Glutamatergic neuron (in vitro differentiated cells): ENCODE measurements at regions not wholly inside any gene's neighbourhood (a gene's known extent, or its start where the extent isn't known, plus 50 kb on each side); places are given as distances from the start of the nearest gene placed in this dataset.

Source experiments
- DNase-seq: peaks from one replicate; pipeline ENCODE4 v3.0.0; 2022
- H3K27ac Mint-ChIP-seq: one replicate; pipeline ENCODE4 v1.8.0; 2020; ENCODE audit warnings: mild to moderate bottlenecking, mixed read lengths, inconsistent platforms; ENCODE audit not compliant: unreplicated experiment
- H3K27me3 Mint-ChIP-seq: one replicate; pipeline ENCODE4 v1.8.0; 2020; ENCODE audit warnings: mild to moderate bottlenecking, moderate library complexity, mixed read lengths, inconsistent platforms; ENCODE audit not compliant: unreplicated experiment
- H3K36me3 Mint-ChIP-seq: one replicate; pipeline ENCODE4 v1.8.0; 2020; ENCODE audit warnings: mild to moderate bottlenecking, mixed read lengths, inconsistent platforms; ENCODE audit not compliant: unreplicated experiment
- H3K4me1 Mint-ChIP-seq: one replicate; pipeline ENCODE4 v1.8.0; 2020; ENCODE audit warnings: mild to moderate bottlenecking, low read depth, mixed read lengths, inconsistent platforms; ENCODE audit not compliant: unreplicated experiment
- H3K4me3 Mint-ChIP-seq: one replicate; pipeline ENCODE4 v1.8.0; 2020; ENCODE audit warnings: mild to moderate bottlenecking, mixed read lengths, inconsistent platforms; ENCODE audit not compliant: unreplicated experiment
- H3K9me3 Mint-ChIP-seq: one replicate; pipeline ENCODE4 v1.8.0; 2020; ENCODE audit warnings: mild to moderate bottlenecking, moderate library complexity, mixed read lengths, inconsistent platforms; ENCODE audit not compliant: unreplicated experiment
- CTCF ChIP-seq: fragments of 200-600 bp; sonication (generic); IDR thresholded peaks from one replicate; pipeline ENCODE4 v1.5.0; 2021; ENCODE audit not compliant: partially characterized antibody, unreplicated experiment

GRCh38 chr11:134743820-134744195 lies 331.8 kb upstream of the B3GAT1 start:
- H3K9me3 Mint-ChIP-seq = peaks cover 3% of the 10 kb centered on the region
- no peak for DNase-seq

GRCh38 chr11:134742956-134743819 lies 331.1 kb upstream of the B3GAT1 start:
- DNase-seq = no peak
- Mint-ChIP-seq H3K9me3 (peaks cover under 1% of the 10 kb centered on the region), H3K27ac (no peak overlapping the region), H3K4me3 (peak overlapping the region; percentile 10), H3K27me3 (no peaks in the 10 kb centered on the region), H3K36me3 (peaks cover 12% of the 10 kb centered on the region), H3K4me1 (peaks cover 9% of the 10 kb centered on the region)
- TF ChIP-seq CTCF = no peak

More at GRCh38 chr11:134743820-134744195, 331.8 kb upstream of the B3GAT1 start:
- H3K36me3 Mint-ChIP-seq = peaks cover 12% of the 10 kb centered on the region
- no peak for TF ChIP-seq CTCF
- H3K27me3 Mint-ChIP-seq = no peaks in the 10 kb centered on the region
- peaks cover 9% of the 10 kb centered on the region for H3K4me1 Mint-ChIP-seq
- H3K27ac Mint-ChIP-seq = no peak overlapping the region
- H3K4me3 Mint-ChIP-seq = no peak overlapping the region

- Mint-ChIP-seq H3K27ac (no peak overlapping the region), H3K9me3 (no peaks in the 10 kb centered on the region)
Observed at GRCh38 chr11:134742224-134742612, 330.2 kb upstream of the B3GAT1 start.

GRCh38 chr11:134741453-134742223 lies 329.6 kb upstream of the B3GAT1 start:
- no peak for TF ChIP-seq CTCF
- Mint-ChIP-seq H3K27me3 (no peaks in the 10 kb centered on the region), H3K4me1 (peaks cover 9% of the 10 kb centered on the region), H3K36me3 (peaks cover 12% of the 10 kb centered on the region), H3K4me3 (no peak overlapping the region), H3K27ac (no peak overlapping the region), H3K9me3 (no peaks in the 10 kb centered on the region)
- DNase-seq = no peak

More at GRCh38 chr11:134742224-134742612, 330.2 kb upstream of the B3GAT1 start:
- no peak for TF ChIP-seq CTCF
- H3K27me3 Mint-ChIP-seq = no peaks in the 10 kb centered on the region
- peaks cover 9% of the 10 kb centered on the region for H3K4me1 Mint-ChIP-seq
- no peak for DNase-seq
- no peak overlapping the region for H3K4me3 Mint-ChIP-seq
- peaks cover 12% of the 10 kb centered on the region for H3K36me3 Mint-ChIP-seq
